Stomach (tissue), 4 donors: ENCODE measurements at regions not wholly inside any gene's neighbourhood (a gene's known extent, or its start where the extent isn't known, plus 50 kb on each side); places are given as distances from the start of the nearest gene placed in this dataset.

Source experiments
- CTCF ChIP-seq, 7 experiments: fragments of 450-650 bp in 4 of 7; fragments of 200-600 bp in 3 of 7; sonication (generic) in 3 of 7; IDR thresholded peaks; one replicate each; pipeline ENCODE4 v1.5.1; 2016 to 2019; ENCODE audit warnings: antibody characterized with exemption in 7 of 7, control low read depth in 2 of 7, mild to moderate bottlenecking in 1 of 7
- POLR2AphosphoS5 ChIP-seq, 3 donors: sonication (generic); formaldehyde crosslinking; IDR thresholded peaks; one replicate each; pipeline ENCODE4 v1.6.1; 2016; ENCODE audit warnings: antibody characterized with exemption in 3 of 3

- TF ChIP-seq CTCF (IDR thresholded peaks at IDR 0.05) (no peak), POLR2AphosphoS5 (IDR thresholded peaks at IDR 0.05) (no peak)
Observed at GRCh38 chrX:38868941-38869401, 67.7 kb downstream of the MID1IP1 start.
